ENCODE measurements at regions not wholly inside any gene's neighbourhood (a gene's known extent, or its start where the extent isn't known, plus 50 kb on each side); places are given as distances from the start of the nearest gene placed in this dataset.

DNA sequence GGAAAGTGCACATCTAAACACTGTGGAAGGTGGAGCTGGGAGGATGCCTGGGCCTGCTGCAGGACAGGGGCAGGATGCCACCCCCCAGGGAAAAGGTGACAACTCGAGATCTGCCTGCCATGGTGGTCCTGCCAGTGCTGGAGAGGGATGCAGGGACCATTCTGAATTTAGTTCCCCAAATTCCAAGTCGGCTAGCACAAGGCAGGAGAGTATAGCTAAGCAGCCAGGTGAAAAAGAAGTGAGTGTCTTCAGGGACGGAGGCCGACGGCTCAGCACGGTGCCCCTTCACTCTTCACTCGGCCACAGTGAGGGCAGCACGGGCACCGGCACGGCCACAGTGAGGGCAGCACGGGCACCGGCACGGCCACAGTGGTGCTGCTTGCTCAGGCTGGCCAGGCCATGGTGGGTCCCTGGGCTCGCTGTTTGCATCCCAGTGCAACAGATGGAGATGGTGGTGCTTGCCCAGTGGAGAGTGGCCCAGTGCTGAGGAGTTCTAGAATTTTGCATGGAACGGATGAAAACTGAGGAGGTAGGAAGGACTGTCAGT lies 161.3 kb upstream of the SHH start:
- DNase-seq (ENCODE audit: low read depth): no peak

DNA sequence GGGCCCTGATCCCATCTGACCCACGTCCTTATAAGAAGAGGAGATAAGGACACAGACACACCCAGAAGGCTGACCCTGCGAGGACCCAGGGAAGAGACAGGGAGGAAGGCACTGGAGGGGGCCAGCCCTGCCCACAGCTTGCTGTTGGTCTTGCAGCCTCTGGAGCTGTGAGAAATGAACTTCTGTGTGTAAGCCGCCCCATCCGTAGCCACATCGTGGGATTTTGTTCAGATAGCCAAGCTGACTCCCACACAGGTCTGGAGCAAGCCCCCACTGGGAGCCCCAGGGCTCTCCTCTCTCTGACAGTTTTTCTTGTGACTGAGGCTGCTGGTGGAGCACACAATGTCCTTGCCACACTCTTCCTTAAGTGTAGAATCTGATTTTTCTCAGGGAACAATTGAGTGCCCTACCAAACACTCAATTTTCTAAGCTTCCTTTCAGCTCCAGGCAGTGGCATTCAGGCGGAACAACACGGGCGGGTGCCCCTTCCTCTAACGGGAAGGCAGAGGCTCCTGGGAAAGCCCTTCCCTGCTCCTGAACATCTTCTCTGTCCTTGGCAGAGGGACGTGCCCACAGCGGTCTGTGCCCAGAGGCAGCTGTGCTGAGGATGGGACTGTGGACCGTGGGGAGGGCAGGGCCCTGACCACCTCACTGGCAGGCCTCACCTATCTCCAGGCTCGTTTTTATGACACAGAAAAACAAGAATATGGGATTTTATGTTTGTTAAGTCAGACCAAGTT lies 160.6 kb upstream of the SHH start:
- H3K4me3 ChIP-seq (ENCODE audit: control insufficient read depth, low read depth, low read length): no peak overlapping the region
- TF ChIP-seq, protein P1, sequence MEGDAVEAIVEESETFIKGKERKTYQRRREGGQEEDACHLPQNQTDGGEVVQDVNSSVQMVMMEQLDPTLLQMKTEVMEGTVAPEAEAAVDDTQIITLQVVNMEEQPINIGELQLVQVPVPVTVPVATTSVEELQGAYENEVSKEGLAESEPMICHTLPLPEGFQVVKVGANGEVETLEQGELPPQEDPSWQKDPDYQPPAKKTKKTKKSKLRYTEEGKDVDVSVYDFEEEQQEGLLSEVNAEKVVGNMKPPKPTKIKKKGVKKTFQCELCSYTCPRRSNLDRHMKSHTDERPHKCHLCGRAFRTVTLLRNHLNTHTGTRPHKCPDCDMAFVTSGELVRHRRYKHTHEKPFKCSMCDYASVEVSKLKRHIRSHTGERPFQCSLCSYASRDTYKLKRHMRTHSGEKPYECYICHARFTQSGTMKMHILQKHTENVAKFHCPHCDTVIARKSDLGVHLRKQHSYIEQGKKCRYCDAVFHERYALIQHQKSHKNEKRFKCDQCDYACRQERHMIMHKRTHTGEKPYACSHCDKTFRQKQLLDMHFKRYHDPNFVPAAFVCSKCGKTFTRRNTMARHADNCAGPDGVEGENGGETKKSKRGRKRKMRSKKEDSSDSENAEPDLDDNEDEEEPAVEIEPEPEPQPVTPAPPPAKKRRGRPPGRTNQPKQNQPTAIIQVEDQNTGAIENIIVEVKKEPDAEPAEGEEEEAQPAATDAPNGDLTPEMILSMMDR (conservative IDR thresholded peaks at IDR 0.05; ENCODE audit: control insufficient read depth, insufficient read depth, low read depth, low read length): no peak
- no peak for DNase-seq (ENCODE audit: low read depth)

More for the DNA sequence above, 161.3 kb upstream of the SHH start:
- H3K4me3 ChIP-seq (ENCODE audit: control insufficient read depth, low read depth, low read length): no peak overlapping the region
- TF ChIP-seq, protein P1 (conservative IDR thresholded peaks at IDR 0.05; ENCODE audit: control insufficient read depth, insufficient read depth, low read depth, low read length): no peak

DNA sequence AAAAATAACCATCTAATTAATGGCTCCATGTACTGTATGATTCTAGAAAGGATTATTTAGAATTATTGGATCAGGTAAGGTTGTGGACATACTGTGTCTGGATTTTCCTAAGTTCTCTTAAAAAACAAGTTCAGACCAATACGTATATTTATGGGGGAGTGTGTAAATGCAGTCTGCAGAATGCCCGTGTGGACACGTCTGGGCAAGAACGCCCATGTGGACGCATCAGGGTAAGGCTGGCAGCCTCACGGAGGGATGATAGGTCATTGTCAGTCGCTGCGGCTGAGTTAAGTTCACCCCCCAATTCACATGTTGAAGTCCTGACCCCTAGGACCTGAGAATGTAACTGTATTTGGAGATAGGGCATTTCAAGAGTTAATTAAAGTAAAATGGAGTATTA lies 160.0 kb upstream of the SHH start:
- DNase-seq (ENCODE audit: low read depth): no peak
- no peak overlapping the region for H3K4me3 ChIP-seq (ENCODE audit: control insufficient read depth, low read depth, low read length)
- TF ChIP-seq, protein P1 (conservative IDR thresholded peaks at IDR 0.05; ENCODE audit: control insufficient read depth, insufficient read depth, low read depth, low read length): no peak

DNA sequence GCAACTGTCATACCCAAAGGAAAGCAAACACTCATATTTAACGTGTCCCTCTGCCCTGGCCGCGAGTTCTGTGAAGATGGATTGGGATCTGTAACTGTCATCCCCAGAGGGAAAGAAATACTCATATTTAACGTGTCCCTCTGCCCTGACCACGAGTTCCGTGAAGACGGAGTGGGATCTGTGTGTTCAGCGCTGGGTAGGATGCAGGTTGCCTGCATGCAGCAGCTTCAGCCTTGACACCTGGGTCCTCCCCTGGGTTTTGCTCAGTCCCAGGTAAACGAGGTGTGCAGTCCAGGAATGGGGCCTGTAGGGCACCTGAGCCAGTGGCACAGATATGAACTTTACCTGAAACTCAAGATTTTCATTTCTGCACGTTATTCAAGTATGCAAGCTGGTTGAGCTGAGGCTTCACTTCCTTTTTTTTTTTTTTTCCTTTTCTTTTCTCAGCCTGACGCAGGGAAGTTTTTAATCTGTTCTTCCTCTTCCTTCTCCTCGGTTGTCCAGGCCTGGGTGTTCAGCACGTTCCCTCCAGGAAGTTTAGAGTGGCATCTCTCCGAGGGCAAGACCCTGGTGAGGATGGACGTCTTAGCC lies 159.0 kb upstream of the SHH start:
- H3K4me3 ChIP-seq (ENCODE audit: control insufficient read depth, low read depth, low read length): no peak overlapping the region
- TF ChIP-seq, protein P1 (conservative IDR thresholded peaks at IDR 0.05; ENCODE audit: control insufficient read depth, insufficient read depth, low read depth, low read length): no peak
- DNase-seq (ENCODE audit: low read depth): no peak

DNA sequence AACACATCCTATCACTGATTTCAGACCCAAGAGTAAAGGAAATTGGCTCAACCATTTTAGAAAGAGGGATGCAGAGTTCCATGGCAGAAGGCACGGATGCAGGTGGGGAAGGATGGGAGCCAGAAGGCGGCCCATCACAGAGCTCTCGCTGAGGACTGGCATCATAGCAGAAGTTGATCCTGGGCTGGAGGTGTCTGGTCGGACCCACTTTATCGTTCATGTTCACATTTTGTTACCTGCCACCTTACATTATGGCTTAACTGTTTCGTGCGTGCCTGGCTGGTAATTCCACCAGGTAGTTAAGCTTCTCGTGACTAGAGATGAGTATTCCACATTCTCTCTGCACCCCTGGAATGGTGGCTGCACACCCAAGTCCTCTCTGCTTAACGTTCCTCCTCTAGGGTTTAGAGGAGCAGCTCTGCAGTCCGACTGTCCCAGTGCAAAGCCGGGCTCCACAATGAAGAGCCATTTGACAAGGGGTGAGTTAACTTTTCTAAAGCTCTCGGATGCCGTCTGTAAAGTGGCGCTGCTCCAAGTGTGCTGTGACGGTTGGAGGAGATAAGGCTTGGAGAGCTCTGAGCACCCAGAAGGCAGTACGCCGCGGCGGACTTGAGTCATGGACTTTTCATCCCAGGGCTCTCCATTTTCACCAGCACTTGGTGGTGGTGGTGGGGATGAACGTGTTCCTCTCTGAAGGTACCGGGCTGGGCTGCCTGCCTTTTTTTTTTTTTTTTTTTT lies 157.1 kb upstream of the SHH start:
- no peak overlapping the region for H3K4me3 ChIP-seq (ENCODE audit: control insufficient read depth, low read depth, low read length)
- no peak for DNase-seq (ENCODE audit: low read depth)
- TF ChIP-seq, protein P1 (conservative IDR thresholded peaks at IDR 0.05; ENCODE audit: control insufficient read depth, insufficient read depth, low read depth, low read length): no peak

DNA sequence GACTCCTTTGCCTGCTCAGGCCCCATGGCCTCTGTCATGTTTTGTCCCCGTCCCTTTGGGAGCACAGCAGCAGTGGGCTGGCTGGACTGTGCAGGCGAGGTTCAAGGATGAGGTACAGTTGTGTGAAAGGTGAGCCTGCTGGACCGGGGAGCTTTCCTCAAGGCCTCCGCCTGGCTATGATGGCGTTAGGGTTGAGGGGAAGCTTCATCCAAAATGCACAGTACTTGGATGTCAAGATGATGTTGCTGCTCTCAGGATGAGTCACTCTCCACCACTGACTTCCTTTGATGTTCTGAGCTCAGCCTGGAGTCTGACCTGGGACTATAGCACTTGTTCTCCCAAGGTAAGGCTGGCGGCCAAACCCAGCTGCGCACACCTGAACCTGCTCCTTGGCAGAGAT lies 152.7 kb upstream of the SHH start:
- H3K4me3 ChIP-seq (ENCODE audit: control insufficient read depth, low read depth, low read length): no peak overlapping the region
- TF ChIP-seq, protein P1 (conservative IDR thresholded peaks at IDR 0.05; ENCODE audit: control insufficient read depth, insufficient read depth, low read depth, low read length): no peak
- peak; percentile 2 for DNase-seq (ENCODE audit: low read depth)
